A549 (cell line): ENCODE measurements at regions not wholly inside any gene's neighbourhood (a gene's known extent, or its start where the extent isn't known, plus 50 kb on each side); places are given as distances from the start of the nearest gene placed in this dataset.
A peak's percentile ranks its signal among the peaks of the same experiment; 100 is the strongest.

Experiments used
- ATAC-seq, 2 experiments: fragments of 200-7000 bp in 1 of 2; fragments of >200 bp in 1 of 2; cut with Nextera tagmentation in 1 of 2; cut with Tn5 transposase in 1 of 2; 3 replicates each; pipeline versions ENCODE4 v1.8.0 to v1.9.1; 2018 to 2020; ENCODE audit warnings: mild to moderate bottlenecking in 1 of 2, moderate library complexity in 1 of 2
- CTCF ChIA-PET: fragments of 300-600 bp; sonication (Branson Sonifier 250); formaldehyde crosslinking; extraction: SDS; loops from one replicate; lab custom pipeline; 2021; ENCODE audit warnings: antibody characterized with exemption, inconsistent platforms; lab: Yijun Ruan, JAX
- POLR2A ChIA-PET: fragments of 350-600 bp; formaldehyde crosslinking; extraction: SDS; loops from one replicate; lab custom pipeline; 2021; ENCODE audit warnings: antibody characterized with exemption, inconsistent platforms; lab: Yijun Ruan, JAX
- DNase-seq, 2 experiments: peaks; one replicate each; pipeline versions ENCODE4 v3.0.0 to v3.0.0-alpha.2; 2011 to 2016; ENCODE audit warnings: low read depth in 1 of 2, low spot score in 1 of 2
- FAIRE-seq: peaks from 2 replicates; lab custom pipeline; 2011; peaks lifted over from hg19 to GRCh38; lab: Jason Lieb, UNC
- H3K27ac ChIP-seq, 2 experiments: fragments of >200 bp; sonication (Bioruptor Twin); formaldehyde crosslinking; 3 replicates each; pipeline ENCODE4 v1.5.1; 2016 to 2017
- H3K4me1 ChIP-seq: fragments of >200 bp; sonication (Bioruptor Twin); formaldehyde crosslinking; 3 replicates; pipeline ENCODE4 v1.6.1; 2016
- H3K4me2 ChIP-seq: fragments of >200 bp; sonication (Bioruptor Twin); formaldehyde crosslinking; 3 replicates; pipeline ENCODE4 v1.6.1; 2016
- H3K4me3 ChIP-seq: fragments of >200 bp; sonication (Bioruptor Twin); formaldehyde crosslinking; 3 replicates; pipeline ENCODE4 v1.5.1; 2016
- H3K9me3 ChIP-seq: fragments of >200 bp; sonication (Bioruptor Twin); formaldehyde crosslinking; 3 replicates; pipeline ENCODE4 v1.6.1; 2016
- CEBPB ChIP-seq, 2 experiments: fragments of >200 bp in 1 of 2; sonication (Bioruptor Twin) in 1 of 2; formaldehyde crosslinking in 1 of 2; IDR thresholded peaks; 2 replicates each; pipeline ENCODE4 v1.6.1; 2012 to 2016
- CHD2 ChIP-seq: fragments of 150-350 bp; IDR thresholded peaks from 2 replicates; pipeline ENCODE4 v1.6.1; 2014; ENCODE audit warnings: low read length; ENCODE audit not compliant: partially characterized antibody
- CHD4 ChIP-seq: fragments of 200-600 bp; sonication (generic); IDR thresholded peaks from 2 replicates; pipeline ENCODE4 v1.6.1; 2016; ENCODE audit warnings: antibody characterized with exemption, mild to moderate bottlenecking, borderline replicate concordance
- EHF ChIP-seq: fragments of 250-450 bp; sonication (Bioruptor Pico); IDR thresholded peaks from 2 replicates; pipeline ENCODE4 v1.5.0; 2020; ENCODE audit warnings: mild to moderate bottlenecking
- EHMT2 ChIP-seq: fragments of 200-600 bp; sonication (generic); IDR thresholded peaks from 2 replicates; pipeline ENCODE4 v1.6.1; 2016; ENCODE audit warnings: antibody characterized with exemption, low read depth, mild to moderate bottlenecking, moderate library complexity
- EP300 ChIP-seq, 2 experiments: fragments of >200 bp; sonication (Bioruptor Twin); formaldehyde crosslinking; IDR thresholded peaks; 2 replicates in 1 of 2; 3 replicates in 1 of 2; pipeline ENCODE4 v1.6.1; 2016 to 2017
- FOSL2 ChIP-seq, 2 experiments: fragments of 450-650 bp in 1 of 2; fragments of >200 bp in 1 of 2; sonication (Bioruptor Twin) in 1 of 2; formaldehyde crosslinking; IDR thresholded peaks; 2 replicates each; pipeline versions ENCODE4 v1.5.0 to v1.6.1; 2016 to 2020; ENCODE audit warnings: mild to moderate bottlenecking in 1 of 2, moderate library complexity in 1 of 2
- GATA3 ChIP-seq: IDR thresholded peaks from 2 replicates; pipeline ENCODE4 v1.6.1; 2012; ENCODE audit warnings: borderline replicate concordance
- HDAC2 ChIP-seq: fragments of 200-600 bp; sonication (generic); IDR thresholded peaks from 2 replicates; pipeline ENCODE4 v1.6.1; 2016
- HES2 ChIP-seq: fragments of >200 bp; sonication (Bioruptor Twin); formaldehyde crosslinking; IDR thresholded peaks from 2 replicates; pipeline ENCODE4 v1.6.1; 2016
- HMGXB4 ChIP-seq: fragments of 250-450 bp; sonication (Bioruptor Pico); IDR thresholded peaks from 2 replicates; pipeline ENCODE4 v1.5.0; 2021; ENCODE audit warnings: mild to moderate bottlenecking, moderate library complexity, borderline replicate concordance
- HOXA7 ChIP-seq: fragments of 250-450 bp; sonication (Bioruptor Pico); IDR thresholded peaks from 2 replicates; pipeline ENCODE4 v1.5.0; 2020; ENCODE audit warnings: mild to moderate bottlenecking, moderate library complexity
- HOXB13 ChIP-seq: fragments of 250-450 bp; sonication (Bioruptor Pico); IDR thresholded peaks from 2 replicates; pipeline ENCODE4 v1.5.0; 2020; ENCODE audit warnings: low read depth, mild to moderate bottlenecking, moderate library complexity
- HOXB5 ChIP-seq: fragments of 250-450 bp; sonication (Bioruptor Pico); IDR thresholded peaks from 2 replicates; pipeline ENCODE4 v1.5.0; 2020; ENCODE audit warnings: mild to moderate bottlenecking, moderate library complexity
- JUNB ChIP-seq: fragments of >200 bp; sonication (Bioruptor Twin); formaldehyde crosslinking; IDR thresholded peaks from 2 replicates; pipeline ENCODE4 v1.6.1; 2016
- MAFK ChIP-seq: fragments of 450-650 bp; IDR thresholded peaks from 2 replicates; pipeline ENCODE4 v1.6.1; 2014; ENCODE audit not compliant: partially characterized antibody
- MAX ChIP-seq: IDR thresholded peaks from 2 replicates; pipeline ENCODE4 v1.6.1; 2012
- MYC ChIP-seq: IDR thresholded peaks from 2 replicates; pipeline ENCODE4 v1.6.1; 2012; ENCODE audit warnings: mild to moderate bottlenecking, inconsistent platforms, low read length, improper control_type of control experiment, borderline replicate concordance
- NFE2L2 ChIP-seq: fragments of 150-350 bp; conservative IDR thresholded peaks from 2 replicates; pipeline ENCODE4 v1.6.1; 2014; ENCODE audit warnings: low read length
- POLR2A ChIP-seq: IDR thresholded peaks from 2 replicates; pipeline ENCODE4 v1.6.1; 2012; ENCODE audit warnings: mild to moderate bottlenecking, low read length
- RAD21 ChIP-seq, 2 experiments: fragments of >200 bp in 1 of 2; sonication (Bioruptor Twin) in 1 of 2; formaldehyde crosslinking in 1 of 2; IDR thresholded peaks in 1 of 2; conservative IDR thresholded peaks in 1 of 2; 2 replicates in 1 of 2; 3 replicates in 1 of 2; pipeline ENCODE4 v1.6.1; 2012 to 2018; ENCODE audit warnings: inconsistent platforms in 1 of 2
- RARB ChIP-seq: fragments of 250-450 bp; sonication (Bioruptor Pico); IDR thresholded peaks from 2 replicates; pipeline ENCODE4 v1.8.0; 2021; ENCODE audit warnings: mild to moderate bottlenecking, moderate library complexity
- RCOR1 ChIP-seq: fragments of 150-350 bp; IDR thresholded peaks from 2 replicates; pipeline ENCODE4 v1.6.1; 2014; ENCODE audit warnings: antibody characterized with exemption, low read length, low read depth
- SMC3 ChIP-seq: fragments of >200 bp; sonication (Bioruptor Twin); formaldehyde crosslinking; IDR thresholded peaks from 3 replicates; pipeline ENCODE4 v1.6.1; 2018; ENCODE audit warnings: inconsistent platforms
- TP53 ChIP-seq: fragments of 250-450 bp; sonication (Bioruptor Pico); IDR thresholded peaks from 2 replicates; pipeline ENCODE4 v1.5.0; 2021; ENCODE audit warnings: mild to moderate bottlenecking, moderate library complexity
- ZC3H11A ChIP-seq: fragments of 450-650 bp; IDR thresholded peaks from 2 replicates; pipeline ENCODE4 v1.6.1; 2014; ENCODE audit warnings: antibody characterized with exemption, mild to moderate bottlenecking
- ZFP36 ChIP-seq: fragments of 450-650 bp; IDR thresholded peaks from 2 replicates; pipeline ENCODE4 v1.6.1; 2014; ENCODE audit warnings: borderline replicate concordance; ENCODE audit not compliant: partially characterized antibody
- WGBS: methylation state at CpG from one replicate; pipeline ENCODE4 v1.1.6; 2017; ENCODE audit errors: missing lambda C conversion rate; 5-methylcytosine and 5-hydroxymethylcytosine counted together
- TF ChIP-seq, protein P1 (sequence below): IDR thresholded peaks from 2 replicates; pipeline ENCODE4 v1.6.1; 2012; ENCODE audit warnings: low read depth, borderline replicate concordance
- TF ChIP-seq, protein P2 (sequence below): fragments of >200 bp; sonication (Bioruptor Twin); formaldehyde crosslinking; IDR thresholded peaks from 3 replicates; pipeline ENCODE4 v1.6.1; 2016
- TF ChIP-seq, protein P3 (sequence below): fragments of >200 bp; sonication (Bioruptor Twin); formaldehyde crosslinking; IDR thresholded peaks from 3 replicates; pipeline ENCODE4 v1.5.1; 2016
- TF ChIP-seq, protein P4 (sequence below): fragments of 250-450 bp; sonication (Bioruptor Pico); IDR thresholded peaks from 2 replicates; pipeline ENCODE4 v1.5.0; 2020; ENCODE audit warnings: low read depth, mild to moderate bottlenecking, moderate library complexity

DNA sequence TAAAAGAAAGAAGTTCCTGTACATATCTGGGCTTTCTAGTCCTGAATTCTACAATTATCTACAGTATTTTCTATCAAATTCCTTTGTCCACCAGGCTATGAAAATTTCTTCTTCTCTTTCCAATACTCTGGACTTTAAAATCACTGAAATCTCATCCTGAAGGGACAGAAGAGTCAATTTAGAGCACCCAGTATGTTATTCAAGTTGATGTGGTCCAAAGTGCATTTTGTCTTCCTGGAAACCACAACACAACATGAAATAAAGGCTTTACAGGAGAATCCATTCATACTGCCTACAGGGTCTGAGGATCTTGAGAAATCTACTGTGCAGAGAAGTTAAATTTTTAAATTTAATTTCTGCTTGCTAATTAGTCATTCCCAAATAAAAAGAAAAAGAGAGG lies 94.9 kb upstream of the ADGRF1 start:
- ChIA-PET POLR2A (no interaction called here), CTCF (no interaction called here)
- Histone ChIP-seq H3K9me3 (no peaks in the 10 kb centered on the region), H3K4me2 (no peak overlapping the region), H3K27ac (peak overlapping the region; percentile 61 to 78; a peak in 5 of 6 replicates), H3K4me1 (peaks cover 33% of the 10 kb centered on the region), H3K4me3 (no peak overlapping the region)
- no peak for ATAC-seq
- no peak for FAIRE-seq
- TF ChIP-seq EHMT2, result no peak
- TF ChIP-seq JUNB, result no peak
- TF ChIP-seq HMGXB4 (CRISPR knock-in tag), result no peak
- no peak for TF ChIP-seq RCOR1
- TF ChIP-seq MYC, result no peak
- no peak for TF ChIP-seq CHD2
- TF ChIP-seq ZFP36, result no peak
- TF ChIP-seq, protein P1, sequence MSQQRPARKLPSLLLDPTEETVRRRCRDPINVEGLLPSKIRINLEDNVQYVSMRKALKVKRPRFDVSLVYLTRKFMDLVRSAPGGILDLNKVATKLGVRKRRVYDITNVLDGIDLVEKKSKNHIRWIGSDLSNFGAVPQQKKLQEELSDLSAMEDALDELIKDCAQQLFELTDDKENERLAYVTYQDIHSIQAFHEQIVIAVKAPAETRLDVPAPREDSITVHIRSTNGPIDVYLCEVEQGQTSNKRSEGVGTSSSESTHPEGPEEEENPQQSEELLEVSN, result no peak
- no peak for TF ChIP-seq POLR2A
- TF ChIP-seq, protein P2, sequence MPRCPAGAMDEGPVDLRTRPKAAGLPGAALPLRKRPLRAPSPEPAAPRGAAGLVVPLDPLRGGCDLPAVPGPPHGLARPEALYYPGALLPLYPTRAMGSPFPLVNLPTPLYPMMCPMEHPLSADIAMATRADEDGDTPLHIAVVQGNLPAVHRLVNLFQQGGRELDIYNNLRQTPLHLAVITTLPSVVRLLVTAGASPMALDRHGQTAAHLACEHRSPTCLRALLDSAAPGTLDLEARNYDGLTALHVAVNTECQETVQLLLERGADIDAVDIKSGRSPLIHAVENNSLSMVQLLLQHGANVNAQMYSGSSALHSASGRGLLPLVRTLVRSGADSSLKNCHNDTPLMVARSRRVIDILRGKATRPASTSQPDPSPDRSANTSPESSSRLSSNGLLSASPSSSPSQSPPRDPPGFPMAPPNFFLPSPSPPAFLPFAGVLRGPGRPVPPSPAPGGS, result no peak
- no peak for TF ChIP-seq FOSL2 (IDR thresholded peaks at IDR 0.05)
- no peak for TF ChIP-seq FOSL2 (CRISPR knock-in tag; IDR thresholded peaks at IDR 0.05)
- TF ChIP-seq NFE2L2, result no peak
- no peak for TF ChIP-seq ZC3H11A
- no peak for TF ChIP-seq EHF (CRISPR knock-in tag)
- TF ChIP-seq EP300 (IDR thresholded peaks at IDR 0.05), result no peak
- DNase-seq, result no peak

DNA sequence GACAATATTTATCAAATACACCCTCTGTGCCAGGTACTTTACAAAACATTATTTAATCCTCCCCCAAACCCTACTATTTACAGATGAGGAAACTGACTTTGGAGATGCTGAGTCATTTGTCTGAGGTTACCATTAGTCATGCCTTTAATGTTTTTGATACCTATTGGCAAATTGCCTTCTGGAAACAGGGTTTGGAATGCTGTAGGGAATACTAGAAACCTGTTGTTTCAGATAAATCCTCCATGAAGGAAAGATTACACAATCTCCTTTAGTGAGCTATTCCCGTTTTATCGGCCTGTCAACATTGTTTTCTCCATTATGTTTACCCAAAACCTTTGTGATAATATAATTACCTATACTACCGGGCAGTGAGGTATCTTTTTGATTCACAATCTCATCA lies 93.6 kb upstream of the ADGRF1 start:
- DNase-seq, result peak; percentile 53 to 91
- peak overlapping the region; percentile 84 for H3K4me2 ChIP-seq
- FAIRE-seq, result peak; percentile 28
- H3K4me1 ChIP-seq, result peaks cover 36% of the 10 kb centered on the region
- ChIA-PET CTCF (no interaction called here), POLR2A (interaction anchor here (0.6 kb wide), 1 partner anchor 32 kb away, joined by 3 read pairs; no protein-coding TSS in a partner anchor)
- ATAC-seq, result peak; percentile 78 to 80
- H3K27ac ChIP-seq, result peak overlapping the region; percentile 78 to 79
- no peak overlapping the region for H3K4me3 ChIP-seq
- WGBS, result 0% methylated on average over 3 of the region's 3 CpGs
- H3K9me3 ChIP-seq, result no peaks in the 10 kb centered on the region
- TF ChIP-seq HOXB5 (CRISPR knock-in tag) (no peak), POLR2A (no peak), HOXA7 (CRISPR knock-in tag) (no peak), NFE2L2 (peak; percentile 91), RCOR1 (no peak), MAFK (peak; percentile 98), TP53 (CRISPR knock-in tag) (no peak), SMC3 (peak; percentile 56; the same call in 2 of the 3 replicates), EP300 (IDR thresholded peaks at IDR 0.05) (peak; percentile 89 to 90), CHD4 (no peak), HOXB13 (no peak), GATA3 (peak; percentile 98), ZC3H11A (no peak), CEBPB (IDR thresholded peaks at IDR 0.05) (peak; percentile 92 to 96), RARB (CRISPR knock-in tag) (0 out of 2 replicates have a peak, but pooled peaks have one; percentile 1), HES2 (peak; percentile 68; the same call in 1 of the 2 replicates), RAD21 (conservative IDR thresholded peaks at IDR 0.05 in 1 of 2, IDR thresholded peaks at IDR 0.05 in 1 of 2) (peak; percentile 31 to 66), HDAC2 (no peak), MAX (peak; percentile 69; the same call in 1 of the 2 replicates), FOSL2 (IDR thresholded peaks at IDR 0.05) (peak; percentile 99), FOSL2 (CRISPR knock-in tag; IDR thresholded peaks at IDR 0.05) (peak; percentile 98)
- TF ChIP-seq, protein P2, result peak; percentile 92; the same call in 2 of the 3 replicates
- TF ChIP-seq, protein P3, sequence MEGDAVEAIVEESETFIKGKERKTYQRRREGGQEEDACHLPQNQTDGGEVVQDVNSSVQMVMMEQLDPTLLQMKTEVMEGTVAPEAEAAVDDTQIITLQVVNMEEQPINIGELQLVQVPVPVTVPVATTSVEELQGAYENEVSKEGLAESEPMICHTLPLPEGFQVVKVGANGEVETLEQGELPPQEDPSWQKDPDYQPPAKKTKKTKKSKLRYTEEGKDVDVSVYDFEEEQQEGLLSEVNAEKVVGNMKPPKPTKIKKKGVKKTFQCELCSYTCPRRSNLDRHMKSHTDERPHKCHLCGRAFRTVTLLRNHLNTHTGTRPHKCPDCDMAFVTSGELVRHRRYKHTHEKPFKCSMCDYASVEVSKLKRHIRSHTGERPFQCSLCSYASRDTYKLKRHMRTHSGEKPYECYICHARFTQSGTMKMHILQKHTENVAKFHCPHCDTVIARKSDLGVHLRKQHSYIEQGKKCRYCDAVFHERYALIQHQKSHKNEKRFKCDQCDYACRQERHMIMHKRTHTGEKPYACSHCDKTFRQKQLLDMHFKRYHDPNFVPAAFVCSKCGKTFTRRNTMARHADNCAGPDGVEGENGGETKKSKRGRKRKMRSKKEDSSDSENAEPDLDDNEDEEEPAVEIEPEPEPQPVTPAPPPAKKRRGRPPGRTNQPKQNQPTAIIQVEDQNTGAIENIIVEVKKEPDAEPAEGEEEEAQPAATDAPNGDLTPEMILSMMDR, result no peak
- TF ChIP-seq, protein P4, sequence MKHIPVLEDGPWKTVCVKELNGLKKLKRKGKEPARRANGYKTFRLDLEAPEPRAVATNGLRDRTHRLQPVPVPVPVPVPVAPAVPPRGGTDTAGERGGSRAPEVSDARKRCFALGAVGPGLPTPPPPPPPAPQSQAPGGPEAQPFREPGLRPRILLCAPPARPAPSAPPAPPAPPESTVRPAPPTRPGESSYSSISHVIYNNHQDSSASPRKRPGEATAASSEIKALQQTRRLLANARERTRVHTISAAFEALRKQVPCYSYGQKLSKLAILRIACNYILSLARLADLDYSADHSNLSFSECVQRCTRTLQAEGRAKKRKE, result no peak
